ENCODE measurements at regions not wholly inside any gene's neighbourhood (a gene's known extent, or its start where the extent isn't known, plus 50 kb on each side); places are given as distances from the start of the nearest gene placed in this dataset.

DNA sequence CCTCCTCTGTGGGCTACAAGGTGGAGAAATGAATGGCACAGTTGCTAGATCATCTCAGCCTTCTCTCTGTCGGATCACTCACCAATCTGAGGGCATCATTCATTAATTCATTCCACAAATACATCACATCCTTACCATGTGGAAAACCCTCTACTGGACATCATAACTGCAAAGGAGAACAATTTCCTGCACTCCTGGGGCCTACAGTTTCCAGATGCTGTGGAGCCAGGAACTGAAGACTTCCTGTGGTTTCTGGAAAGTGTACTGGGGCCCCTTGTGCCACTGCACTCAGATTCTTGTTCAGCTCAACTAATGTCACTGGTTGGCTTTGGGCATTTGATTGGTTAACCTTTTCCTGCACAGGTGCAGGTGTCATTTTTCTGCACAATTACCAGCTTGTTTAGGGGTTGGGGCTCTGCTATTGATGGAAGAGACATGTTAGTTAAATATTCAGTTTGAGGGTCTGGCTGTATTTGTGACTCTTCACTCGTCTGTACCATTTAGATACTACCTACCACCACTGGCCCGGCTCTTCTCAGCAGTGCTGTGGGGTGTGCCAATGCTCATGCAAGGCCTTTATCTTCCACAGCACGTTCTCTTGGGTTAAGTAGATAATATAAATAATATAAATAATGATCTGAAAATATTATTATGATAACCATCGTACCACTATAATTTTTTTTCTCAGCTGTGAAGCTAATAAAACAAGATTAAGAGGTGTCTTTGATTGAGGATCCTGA is 427.3 kb downstream of the TSN start:
- no peak for DNase-seq

GRCh38 chr2:122183890-122184289 is 428.4 kb downstream of the TSN start:
- no peak for DNase-seq

GRCh38 chr2:122186761-122187222 is 431.3 kb downstream of the TSN start:
- DNase-seq: no peak

DNA sequence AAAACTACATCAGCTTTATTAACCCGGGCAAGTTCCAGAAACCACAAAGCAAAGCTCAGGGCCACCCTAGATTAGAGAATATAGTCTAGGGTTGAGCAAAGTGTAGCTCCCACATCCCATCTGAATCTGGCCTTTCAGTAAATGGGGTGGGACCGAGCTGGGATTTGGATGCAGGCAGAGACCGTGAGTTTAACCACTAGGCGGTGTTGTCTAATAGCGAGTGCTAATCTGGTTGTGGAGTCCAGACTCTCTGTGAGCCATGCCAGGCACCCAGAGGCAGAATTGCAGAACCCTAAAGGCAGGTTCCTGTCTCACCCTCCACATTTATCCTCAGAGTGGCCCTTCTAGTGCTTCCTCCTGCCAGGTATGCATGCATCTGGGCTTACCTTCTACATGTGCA is 435.9 kb downstream of the TSN start:
- no peak for DNase-seq

- DNase-seq: no peak
Observed at GRCh38 chr2:122193622-122194021, 438.2 kb downstream of the TSN start.

GRCh38 chr2:122194546-122194945 is 439.1 kb downstream of the TSN start:
- DNase-seq: no peak

DNA sequence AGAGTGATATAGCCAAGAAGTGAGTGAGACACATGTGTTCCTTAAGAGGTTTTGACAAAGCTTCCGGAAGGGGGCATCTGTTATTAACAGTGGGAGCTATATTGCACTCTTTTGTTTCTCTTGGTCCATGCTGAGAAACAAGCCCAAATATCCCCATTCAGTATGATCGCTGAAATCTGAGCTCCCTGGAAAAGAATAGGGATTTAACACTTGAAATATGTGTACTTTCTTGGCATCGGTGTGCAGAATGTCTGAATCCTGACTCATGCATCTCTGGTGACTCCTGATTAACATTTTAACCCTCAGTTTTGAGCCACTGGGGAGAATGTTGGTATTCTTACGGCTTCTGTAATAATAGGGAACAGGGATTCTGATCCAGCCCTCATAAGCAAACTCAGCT is 448.1 kb downstream of the TSN start:
- DNase-seq: no peak

DNA sequence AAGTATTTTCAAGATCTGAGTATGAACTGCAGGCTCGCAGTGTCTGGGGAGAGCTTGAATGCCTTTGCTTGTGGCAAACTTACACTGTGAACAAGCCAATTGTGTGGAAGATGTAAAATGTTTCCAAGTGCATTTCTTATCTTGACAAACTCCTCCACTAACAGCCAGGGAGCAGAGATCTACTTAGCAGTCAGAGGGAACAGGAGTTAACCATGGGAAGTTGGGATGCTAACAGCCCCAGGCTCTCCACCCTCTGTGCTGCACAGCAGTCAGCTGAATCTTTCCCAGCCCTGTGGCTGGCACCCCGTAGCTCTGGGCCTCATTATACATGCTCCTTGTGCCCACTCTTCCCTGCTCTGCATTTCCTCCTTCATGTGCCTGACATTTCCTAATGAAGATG is 450.2 kb downstream of the TSN start:
- DNase-seq: no peak

GRCh38 chr2:122206101-122206500 is 450.6 kb downstream of the TSN start:
- DNase-seq: no peak

- DNase-seq: no peak
Observed at GRCh38 chr2:122209377-122209776, 453.9 kb downstream of the TSN start.

DNA sequence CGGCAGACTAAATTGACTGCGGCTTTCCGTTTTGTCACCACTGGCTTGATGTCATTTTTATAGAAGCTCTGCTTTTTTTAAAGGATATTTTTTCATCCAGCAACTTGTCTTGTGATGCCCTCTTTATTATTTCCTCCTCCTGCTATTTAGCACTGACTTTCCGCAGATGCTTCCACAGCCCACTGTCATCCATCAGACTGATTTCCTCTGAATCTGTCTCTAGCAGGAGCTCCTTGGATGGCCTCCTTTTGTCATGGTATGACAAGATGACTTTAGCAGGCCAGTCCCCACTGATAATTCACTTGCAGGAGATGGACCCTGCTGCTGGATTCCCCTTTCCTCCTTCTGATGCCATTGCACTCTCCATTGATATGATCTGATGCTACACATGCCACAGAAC is 454.6 kb downstream of the TSN start:
- DNase-seq: no peak

- DNase-seq: no peak
Observed at GRCh38 chr2:122210898-122211856, 455.7 kb downstream of the TSN start.

GRCh38 chr2:122213312-122213711 is 457.9 kb downstream of the TSN start:
- DNase-seq: no peak

DNA sequence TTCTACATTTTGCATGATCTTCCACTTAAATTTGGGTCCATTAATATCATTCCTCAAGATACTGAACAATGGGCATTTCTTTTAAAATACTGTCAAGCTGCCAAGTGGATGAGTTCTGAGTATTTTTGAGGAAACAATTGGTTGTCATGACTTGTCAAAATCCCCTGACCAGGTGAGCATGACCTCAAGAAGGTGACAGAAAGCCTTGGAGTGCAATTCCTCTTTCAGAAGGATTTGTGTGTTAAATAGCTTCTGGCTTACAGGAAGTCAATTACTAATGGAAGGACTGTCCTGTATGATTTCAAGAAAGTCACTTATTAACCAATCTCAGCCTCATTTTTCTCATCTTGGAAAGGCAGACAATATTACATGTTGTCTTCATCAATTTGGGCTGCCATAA is 460.6 kb downstream of the TSN start:
- DNase-seq: no peak

DNA sequence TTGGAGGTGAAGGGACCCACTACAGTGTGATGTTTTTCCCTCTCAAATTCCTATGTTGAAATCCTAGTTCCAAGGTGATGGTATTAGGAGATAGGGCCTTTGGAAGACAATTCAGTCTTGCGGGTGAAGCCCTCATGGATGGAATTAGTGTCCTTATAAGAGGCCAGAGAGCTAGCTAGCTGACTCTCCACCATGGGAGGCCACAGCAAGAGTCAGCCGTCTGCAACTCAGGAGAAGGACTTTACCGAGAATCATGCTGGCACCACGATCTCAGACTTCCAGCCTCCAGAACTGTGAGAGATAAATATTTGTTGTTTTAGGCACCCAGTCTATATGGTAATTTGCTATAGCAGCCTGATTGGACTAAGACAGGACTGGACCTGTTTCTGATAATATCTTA is 461.4 kb downstream of the TSN start:
- DNase-seq: no peak

DNA sequence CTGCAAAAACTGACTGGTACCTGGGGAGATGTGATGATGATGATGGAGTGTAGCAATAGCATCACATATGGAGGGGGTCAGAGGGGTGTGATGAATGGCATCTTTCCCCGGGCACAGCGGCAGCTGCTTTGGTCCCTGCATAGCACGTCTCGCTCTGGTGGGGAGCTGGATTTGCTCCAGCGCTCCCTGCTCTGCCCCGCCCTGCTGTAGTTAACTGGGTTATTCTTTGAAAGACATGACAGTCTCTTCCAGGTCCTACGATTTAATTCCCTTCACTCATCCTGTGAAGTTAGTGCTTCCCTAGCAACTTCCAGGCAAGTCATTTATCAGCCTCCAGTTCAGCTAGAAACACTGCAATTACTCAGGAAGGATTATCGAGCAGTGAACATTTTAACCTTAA is 463.1 kb downstream of the TSN start:
- DNase-seq: no peak

- DNase-seq: no peak
Observed at GRCh38 chr2:122219504-122219903, 464.1 kb downstream of the TSN start.

GRCh38 chr2:122221665-122222064 is 466.2 kb downstream of the TSN start:
- no peak for DNase-seq

- no peak for DNase-seq
Observed at GRCh38 chr2:122231296-122231695, 475.8 kb downstream of the TSN start.

- DNase-seq: no peak
Observed at GRCh38 chr2:122233372-122233771, 477.9 kb downstream of the TSN start.

GRCh38 chr2:122236152-122236874 is 480.9 kb downstream of the TSN start:
- no peak for DNase-seq

DNA sequence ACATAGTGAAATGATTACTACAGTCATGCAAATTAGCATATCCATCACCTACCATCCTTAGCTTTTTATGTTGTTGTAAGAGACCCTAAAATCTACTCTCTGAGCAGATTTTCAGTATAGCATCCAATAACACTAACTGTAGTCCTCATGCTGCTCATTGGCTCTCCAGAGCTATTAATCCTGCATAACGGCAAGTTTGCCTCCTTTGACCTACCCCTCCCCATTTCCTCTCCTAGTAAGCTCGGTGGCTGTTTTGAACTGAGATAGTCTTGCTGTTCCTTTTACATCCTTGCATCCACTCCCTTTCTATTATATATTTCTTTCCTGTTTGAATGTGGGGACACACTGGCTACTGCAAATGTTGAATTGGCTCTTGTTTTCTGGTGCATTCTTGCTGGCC is 481.5 kb downstream of the TSN start:
- DNase-seq: no peak

DNA sequence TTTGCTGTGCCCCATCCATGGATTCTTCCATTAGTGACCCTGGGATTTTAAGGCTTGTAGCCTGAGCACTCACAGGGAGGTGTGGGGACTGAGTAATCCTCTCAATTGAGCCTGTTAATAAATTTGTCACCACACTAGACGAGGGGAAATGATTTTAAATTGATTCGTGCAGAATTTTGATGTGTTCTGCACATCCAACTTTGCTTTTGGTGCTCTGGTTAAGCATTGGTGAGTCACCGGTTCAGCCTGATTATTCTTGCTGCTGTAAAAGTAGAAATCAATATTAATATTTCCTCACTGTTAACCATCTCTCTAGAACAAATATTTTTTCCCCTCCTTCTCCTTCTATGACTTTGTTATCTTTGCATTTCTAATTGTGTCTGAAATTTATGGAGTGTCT is 482.0 kb downstream of the TSN start:
- DNase-seq: no peak

Data from NCI-H2227 treated with DMSO at 0.1 percent for 48 hours (cell line).